Neural cell (in vitro differentiated cells): ENCODE measurements at regions not wholly inside any gene's neighbourhood (a gene's known extent, or its start where the extent isn't known, plus 50 kb on each side); places are given as distances from the start of the nearest gene placed in this dataset.

Source experiments
- EZH2 ChIP-seq: fragments of 200-600, 300-800 bp; shearing (Covaris generic), sonication (generic); IDR thresholded peaks from 2 replicates; pipeline ENCODE4 v1.6.1; 2014; ENCODE audit warnings: antibody characterized with exemption, low read length, borderline replicate concordance, mild to moderate bottlenecking; ENCODE audit not compliant: insufficient read depth, poor library complexity, severe bottlenecking
- POLR2AphosphoS5 ChIP-seq: IDR thresholded peaks from 2 replicates; pipeline ENCODE4 v1.6.1; 2012
- SMC3 ChIP-seq: fragments of 450-650 bp; conservative IDR thresholded peaks from 2 replicates; pipeline ENCODE4 v1.6.1; 2014; ENCODE audit warnings: antibody characterized with exemption, mild to moderate bottlenecking, moderate library complexity; ENCODE audit not compliant: poor library complexity
- TF ChIP-seq, protein P1 (sequence below): fragments of 450-650 bp; IDR thresholded peaks from 2 replicates; pipeline ENCODE4 v1.5.1; 2014; ENCODE audit warnings: antibody characterized with exemption, mild to moderate bottlenecking, moderate library complexity; ENCODE audit not compliant: poor library complexity, severe bottlenecking

DNA sequence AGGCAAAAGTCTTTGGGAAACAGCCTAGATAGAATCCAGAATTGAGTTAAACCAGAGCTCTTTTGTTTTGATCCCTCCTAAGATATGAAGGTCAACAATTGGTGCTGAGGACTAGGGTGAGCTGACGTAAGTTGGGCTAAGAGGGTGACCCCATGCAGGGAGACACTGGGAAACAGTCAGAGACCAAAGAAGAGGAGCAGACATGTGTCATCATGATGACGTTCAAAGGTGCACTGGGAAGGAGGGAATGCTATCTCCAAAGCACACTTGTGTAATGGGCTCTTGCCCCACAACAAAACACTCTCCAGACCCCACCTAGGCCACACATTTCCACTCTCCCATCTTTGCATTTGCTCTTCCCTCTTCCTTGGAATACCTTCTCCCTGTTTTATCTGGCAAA, 481.4 kb downstream of the COG6 start:
- TF ChIP-seq, protein P1, sequence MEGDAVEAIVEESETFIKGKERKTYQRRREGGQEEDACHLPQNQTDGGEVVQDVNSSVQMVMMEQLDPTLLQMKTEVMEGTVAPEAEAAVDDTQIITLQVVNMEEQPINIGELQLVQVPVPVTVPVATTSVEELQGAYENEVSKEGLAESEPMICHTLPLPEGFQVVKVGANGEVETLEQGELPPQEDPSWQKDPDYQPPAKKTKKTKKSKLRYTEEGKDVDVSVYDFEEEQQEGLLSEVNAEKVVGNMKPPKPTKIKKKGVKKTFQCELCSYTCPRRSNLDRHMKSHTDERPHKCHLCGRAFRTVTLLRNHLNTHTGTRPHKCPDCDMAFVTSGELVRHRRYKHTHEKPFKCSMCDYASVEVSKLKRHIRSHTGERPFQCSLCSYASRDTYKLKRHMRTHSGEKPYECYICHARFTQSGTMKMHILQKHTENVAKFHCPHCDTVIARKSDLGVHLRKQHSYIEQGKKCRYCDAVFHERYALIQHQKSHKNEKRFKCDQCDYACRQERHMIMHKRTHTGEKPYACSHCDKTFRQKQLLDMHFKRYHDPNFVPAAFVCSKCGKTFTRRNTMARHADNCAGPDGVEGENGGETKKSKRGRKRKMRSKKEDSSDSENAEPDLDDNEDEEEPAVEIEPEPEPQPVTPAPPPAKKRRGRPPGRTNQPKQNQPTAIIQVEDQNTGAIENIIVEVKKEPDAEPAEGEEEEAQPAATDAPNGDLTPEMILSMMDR = no peak
- TF ChIP-seq EZH2 (no peak), SMC3 (no peak), POLR2AphosphoS5 (no peak)
